GM03348 (cell line): ENCODE measurements at regions not wholly inside any gene's neighbourhood (a gene's known extent, or its start where the extent isn't known, plus 50 kb on each side); places are given as distances from the start of the nearest gene placed in this dataset.

ENCODE experiments used
- DNase-seq: peaks from one replicate; pipeline ENCODE4 v3.0.0; 2012; ENCODE audit warnings: low spot score

- no peak for DNase-seq
Observed at GRCh38 chr4:108400309-108400708, 220.1 kb upstream of the RPL34 start.

- no peak for DNase-seq
Observed at GRCh38 chr4:108399610-108400265, 220.6 kb upstream of the RPL34 start.

- no peak for DNase-seq
Observed at GRCh38 chr4:108398836-108399235, 221.5 kb upstream of the RPL34 start.

GRCh38 chr4:108398316-108398715, 222.1 kb upstream of the RPL34 start:
- no peak for DNase-seq

GRCh38 chr4:108397850-108398249, 222.5 kb upstream of the RPL34 start:
- DNase-seq = no peak

- no peak for DNase-seq
Observed at GRCh38 chr4:108396900-108397497, 223.4 kb upstream of the RPL34 start.

- DNase-seq = no peak
Observed at GRCh38 chr4:108395786-108396185, 224.6 kb upstream of the RPL34 start.

- DNase-seq = no peak
Observed at GRCh38 chr4:108393890-108394472, 225.2 kb upstream of the LEF1 start.

GRCh38 chr4:108391701-108392455, 223.1 kb upstream of the LEF1 start:
- no peak for DNase-seq

- DNase-seq = no peak
Observed at GRCh38 chr4:108385076-108385475, 216.3 kb upstream of the LEF1 start.

GRCh38 chr4:108384544-108384943, 215.8 kb upstream of the LEF1 start:
- no peak for DNase-seq

GRCh38 chr4:108383157-108383556, 214.4 kb upstream of the LEF1 start:
- no peak for DNase-seq

GRCh38 chr4:108382751-108383150, 214.0 kb upstream of the LEF1 start:
- DNase-seq = no peak

- DNase-seq = no peak
Observed at GRCh38 chr4:108378164-108378563, 209.4 kb upstream of the LEF1 start.

GRCh38 chr4:108377021-108377420, 208.3 kb upstream of the LEF1 start:
- DNase-seq = no peak

GRCh38 chr4:108375434-108375833, 206.7 kb upstream of the LEF1 start:
- no peak for DNase-seq

- no peak for DNase-seq
Observed at GRCh38 chr4:108372681-108373080, 203.9 kb upstream of the LEF1 start.

- no peak for DNase-seq
Observed at GRCh38 chr4:108371282-108371681, 202.6 kb upstream of the LEF1 start.

GRCh38 chr4:108370291-108371141, 201.8 kb upstream of the LEF1 start:
- DNase-seq = no peak

- no peak for DNase-seq
Observed at GRCh38 chr4:108369035-108369655, 200.4 kb upstream of the LEF1 start.

- DNase-seq = no peak
Observed at GRCh38 chr4:108367751-108368150, 199.0 kb upstream of the LEF1 start.

GRCh38 chr4:108366716-108367115, 198.0 kb upstream of the LEF1 start:
- no peak for DNase-seq
